ENCODE measurements at regions not wholly inside any gene's neighbourhood (a gene's known extent, or its start where the extent isn't known, plus 50 kb on each side); places are given as distances from the start of the nearest gene placed in this dataset.

- DNase-seq (ENCODE audit: low read depth, low spot score): no peak
- H3K27ac ChIP-seq: no peak overlapping the region
- no peak overlapping the region for H3K9ac ChIP-seq (ENCODE audit: insufficient read length)
- H3K9me3 ChIP-seq (ENCODE audit: low read depth, low read length): no peaks in the 10 kb centered on the region
- H3K36me3 ChIP-seq (ENCODE audit: insufficient read depth, low read length): no peaks in the 10 kb centered on the region
- no peak overlapping the region for H3K4me3 ChIP-seq
- TF ChIP-seq EZH2 (IDR thresholded peaks at IDR 0.05) (no peak), POLR2AphosphoS5 (IDR thresholded peaks at IDR 0.05; ENCODE audit: borderline replicate concordance, low read depth, low read length) (no peak), FOXP2 (optimal IDR thresholded peaks at IDR 0.05; ENCODE audit: control extremely low read depth, extremely low read length, insufficient read depth) (no peak)
These were observed 90.1 kb upstream of the ATP11B start for GRCh38 chr3:182703233-182703632.

- no peak for TF ChIP-seq POLR2AphosphoS5 (IDR thresholded peaks at IDR 0.05; ENCODE audit: borderline replicate concordance, low read depth, low read length)
- no peak for TF ChIP-seq EZH2 (IDR thresholded peaks at IDR 0.05)
- TF ChIP-seq FOXP2 (optimal IDR thresholded peaks at IDR 0.05; ENCODE audit: control extremely low read depth, extremely low read length, insufficient read depth): no peak
- DNase-seq (ENCODE audit: low read depth, low spot score): no peak
- Histone ChIP-seq H3K9ac (ENCODE audit: insufficient read length) (no peak overlapping the region), H3K27ac (no peak overlapping the region), H3K36me3 (ENCODE audit: insufficient read depth, low read length) (no peaks in the 10 kb centered on the region), H3K9me3 (ENCODE audit: low read depth, low read length) (no peaks in the 10 kb centered on the region), H3K4me3 (no peak overlapping the region)
These were observed 88.4 kb upstream of the ATP11B start for GRCh38 chr3:182704926-182705325.

GRCh38 chr3:182708810-182709209 is 84.5 kb upstream of the ATP11B start:
- Histone ChIP-seq H3K9me3 (ENCODE audit: low read depth, low read length) (no peaks in the 10 kb centered on the region), H3K36me3 (ENCODE audit: insufficient read depth, low read length) (no peaks in the 10 kb centered on the region), H3K4me3 (no peak overlapping the region), H3K27ac (no peak overlapping the region), H3K9ac (ENCODE audit: insufficient read length) (no peak overlapping the region)
- no peak for DNase-seq (ENCODE audit: low read depth, low spot score)
- no peak for TF ChIP-seq FOXP2 (optimal IDR thresholded peaks at IDR 0.05; ENCODE audit: control extremely low read depth, extremely low read length, insufficient read depth)
- TF ChIP-seq EZH2 (IDR thresholded peaks at IDR 0.05): no peak
- no peak for TF ChIP-seq POLR2AphosphoS5 (IDR thresholded peaks at IDR 0.05; ENCODE audit: borderline replicate concordance, low read depth, low read length)

GRCh38 chr3:182709306-182709705 is 84.0 kb upstream of the ATP11B start:
- DNase-seq (ENCODE audit: low read depth, low spot score): no peak
- TF ChIP-seq FOXP2 (optimal IDR thresholded peaks at IDR 0.05; ENCODE audit: control extremely low read depth, extremely low read length, insufficient read depth): no peak
- H3K9me3 ChIP-seq (ENCODE audit: low read depth, low read length): no peaks in the 10 kb centered on the region
- H3K9ac ChIP-seq (ENCODE audit: insufficient read length): no peak overlapping the region
- H3K27ac ChIP-seq: no peak overlapping the region
- H3K4me3 ChIP-seq: no peak overlapping the region
- H3K36me3 ChIP-seq (ENCODE audit: insufficient read depth, low read length): no peaks in the 10 kb centered on the region

- Histone ChIP-seq H3K9ac (ENCODE audit: insufficient read length) (no peak overlapping the region), H3K9me3 (ENCODE audit: low read depth, low read length) (no peaks in the 10 kb centered on the region), H3K4me3 (no peak overlapping the region), H3K36me3 (ENCODE audit: insufficient read depth, low read length) (no peaks in the 10 kb centered on the region), H3K27ac (no peak overlapping the region)
- no peak for DNase-seq (ENCODE audit: low read depth, low spot score)
- TF ChIP-seq EZH2 (IDR thresholded peaks at IDR 0.05) (no peak), FOXP2 (optimal IDR thresholded peaks at IDR 0.05; ENCODE audit: control extremely low read depth, extremely low read length, insufficient read depth) (no peak), POLR2AphosphoS5 (IDR thresholded peaks at IDR 0.05; ENCODE audit: borderline replicate concordance, low read depth, low read length) (no peak)
These were observed 82.6 kb upstream of the ATP11B start for GRCh38 chr3:182710557-182711157.

- Histone ChIP-seq H3K4me3 (no peak overlapping the region), H3K36me3 (ENCODE audit: insufficient read depth, low read length) (no peaks in the 10 kb centered on the region), H3K9ac (ENCODE audit: insufficient read length) (no peak overlapping the region), H3K27ac (no peak overlapping the region), H3K9me3 (ENCODE audit: low read depth, low read length) (no peaks in the 10 kb centered on the region)
- no peak for DNase-seq (ENCODE audit: low read depth, low spot score)
- no peak for TF ChIP-seq EZH2 (IDR thresholded peaks at IDR 0.05)
- TF ChIP-seq POLR2AphosphoS5 (IDR thresholded peaks at IDR 0.05; ENCODE audit: borderline replicate concordance, low read depth, low read length): no peak
- no peak for TF ChIP-seq FOXP2 (optimal IDR thresholded peaks at IDR 0.05; ENCODE audit: control extremely low read depth, extremely low read length, insufficient read depth)
These were observed 82.0 kb upstream of the ATP11B start for GRCh38 chr3:182711261-182711683.

GRCh38 chr3:182711853-182712252 is 81.5 kb upstream of the ATP11B start:
- TF ChIP-seq POLR2AphosphoS5 (IDR thresholded peaks at IDR 0.05; ENCODE audit: borderline replicate concordance, low read depth, low read length): no peak
- TF ChIP-seq FOXP2 (optimal IDR thresholded peaks at IDR 0.05; ENCODE audit: control extremely low read depth, extremely low read length, insufficient read depth): no peak
- no peak for TF ChIP-seq EZH2 (IDR thresholded peaks at IDR 0.05)
- Histone ChIP-seq H3K36me3 (ENCODE audit: insufficient read depth, low read length) (no peaks in the 10 kb centered on the region), H3K9me3 (ENCODE audit: low read depth, low read length) (no peaks in the 10 kb centered on the region), H3K4me3 (no peak overlapping the region), H3K27ac (no peak overlapping the region), H3K9ac (ENCODE audit: insufficient read length) (no peak overlapping the region)
- no peak for DNase-seq (ENCODE audit: low read depth, low spot score)

- TF ChIP-seq FOXP2 (optimal IDR thresholded peaks at IDR 0.05; ENCODE audit: control extremely low read depth, extremely low read length, insufficient read depth): no peak
- no peak for TF ChIP-seq POLR2AphosphoS5 (IDR thresholded peaks at IDR 0.05; ENCODE audit: borderline replicate concordance, low read depth, low read length)
- TF ChIP-seq EZH2 (IDR thresholded peaks at IDR 0.05): no peak
- H3K4me3 ChIP-seq: no peak overlapping the region
- H3K27ac ChIP-seq: peak overlapping the region; percentile 45; the same call in 1 of the 2 replicates
- H3K9me3 ChIP-seq (ENCODE audit: low read depth, low read length): no peaks in the 10 kb centered on the region
- no peaks in the 10 kb centered on the region for H3K36me3 ChIP-seq (ENCODE audit: insufficient read depth, low read length)
- DNase-seq (ENCODE audit: low read depth, low spot score): no peak
- H3K9ac ChIP-seq (ENCODE audit: insufficient read length): no peak overlapping the region
These were observed 80.2 kb upstream of the ATP11B start for GRCh38 chr3:182713111-182713510.
